Glutamatergic neuron (in vitro differentiated cells): ENCODE measurements at regions not wholly inside any gene's neighbourhood (a gene's known extent, or its start where the extent isn't known, plus 50 kb on each side); places are given as distances from the start of the nearest gene placed in this dataset.

Experiments used
- DNase-seq: peaks from one replicate; pipeline ENCODE4 v3.0.0; 2022
- H3K27ac Mint-ChIP-seq: one replicate; pipeline ENCODE4 v1.8.0; 2020; ENCODE audit warnings: mild to moderate bottlenecking, mixed read lengths, inconsistent platforms; ENCODE audit not compliant: unreplicated experiment
- H3K27me3 Mint-ChIP-seq: one replicate; pipeline ENCODE4 v1.8.0; 2020; ENCODE audit warnings: mild to moderate bottlenecking, moderate library complexity, mixed read lengths, inconsistent platforms; ENCODE audit not compliant: unreplicated experiment
- H3K36me3 Mint-ChIP-seq: one replicate; pipeline ENCODE4 v1.8.0; 2020; ENCODE audit warnings: mild to moderate bottlenecking, mixed read lengths, inconsistent platforms; ENCODE audit not compliant: unreplicated experiment
- H3K4me1 Mint-ChIP-seq: one replicate; pipeline ENCODE4 v1.8.0; 2020; ENCODE audit warnings: mild to moderate bottlenecking, low read depth, mixed read lengths, inconsistent platforms; ENCODE audit not compliant: unreplicated experiment
- H3K4me3 Mint-ChIP-seq: one replicate; pipeline ENCODE4 v1.8.0; 2020; ENCODE audit warnings: mild to moderate bottlenecking, mixed read lengths, inconsistent platforms; ENCODE audit not compliant: unreplicated experiment
- H3K9me3 Mint-ChIP-seq: one replicate; pipeline ENCODE4 v1.8.0; 2020; ENCODE audit warnings: mild to moderate bottlenecking, moderate library complexity, mixed read lengths, inconsistent platforms; ENCODE audit not compliant: unreplicated experiment
- TF ChIP-seq, protein P1 (sequence below): fragments of 200-600 bp; sonication (generic); IDR thresholded peaks from one replicate; pipeline ENCODE4 v1.5.0; 2021; ENCODE audit not compliant: partially characterized antibody, unreplicated experiment

DNA sequence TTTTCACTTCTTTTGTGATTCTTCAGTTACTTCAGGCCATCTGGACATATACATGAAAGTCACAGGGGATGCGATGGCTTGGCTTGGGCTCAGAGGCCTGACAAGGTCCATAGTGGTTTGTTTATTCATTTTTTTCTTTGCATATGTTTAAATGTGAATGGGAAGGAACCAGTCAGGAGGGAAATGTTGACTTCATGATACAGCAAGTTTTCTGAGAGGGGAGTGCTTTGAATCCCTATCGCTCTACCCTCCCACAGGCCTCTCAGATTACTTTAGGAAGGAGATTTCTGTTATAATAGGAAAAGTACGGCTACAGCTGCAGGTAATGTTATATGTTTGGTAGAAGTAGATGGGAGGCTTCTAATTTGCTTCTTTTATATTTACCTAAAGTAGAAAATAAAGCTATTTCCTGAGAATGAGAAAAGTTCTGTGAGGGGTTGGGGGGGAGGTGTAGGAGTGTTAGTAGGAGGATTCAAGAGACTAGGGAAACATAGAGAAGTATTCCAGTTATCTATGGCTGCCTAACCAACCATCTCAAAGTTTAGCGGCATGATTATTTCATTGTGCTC is 322.9 kb downstream of the RAPGEF2 start:
- peaks cover 3% of the 10 kb centered on the region for H3K4me1 Mint-ChIP-seq

DNA sequence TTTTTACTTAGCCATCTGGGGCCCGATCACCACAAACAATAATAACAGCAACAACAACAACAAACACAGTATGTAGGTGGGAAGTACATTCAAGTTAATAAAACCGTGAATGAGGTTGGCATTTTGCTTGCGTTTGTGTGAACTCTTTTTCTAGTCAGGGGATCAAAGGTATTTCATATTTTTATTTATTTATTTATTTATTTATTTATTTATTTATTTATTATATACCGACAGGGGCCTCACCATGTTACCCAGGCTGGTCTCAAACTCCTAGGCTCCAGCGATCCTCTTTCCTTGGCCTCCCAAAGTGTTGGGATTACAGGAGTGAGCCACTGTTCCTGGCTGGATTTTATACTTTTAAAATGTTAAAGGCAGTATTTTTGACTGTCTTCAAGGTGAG is 325.4 kb downstream of the RAPGEF2 start:
- H3K4me3 Mint-ChIP-seq: no peak overlapping the region
- H3K9me3 Mint-ChIP-seq: no peaks in the 10 kb centered on the region
- no peak for DNase-seq
- H3K27ac Mint-ChIP-seq: no peak overlapping the region
- TF ChIP-seq, protein P1, sequence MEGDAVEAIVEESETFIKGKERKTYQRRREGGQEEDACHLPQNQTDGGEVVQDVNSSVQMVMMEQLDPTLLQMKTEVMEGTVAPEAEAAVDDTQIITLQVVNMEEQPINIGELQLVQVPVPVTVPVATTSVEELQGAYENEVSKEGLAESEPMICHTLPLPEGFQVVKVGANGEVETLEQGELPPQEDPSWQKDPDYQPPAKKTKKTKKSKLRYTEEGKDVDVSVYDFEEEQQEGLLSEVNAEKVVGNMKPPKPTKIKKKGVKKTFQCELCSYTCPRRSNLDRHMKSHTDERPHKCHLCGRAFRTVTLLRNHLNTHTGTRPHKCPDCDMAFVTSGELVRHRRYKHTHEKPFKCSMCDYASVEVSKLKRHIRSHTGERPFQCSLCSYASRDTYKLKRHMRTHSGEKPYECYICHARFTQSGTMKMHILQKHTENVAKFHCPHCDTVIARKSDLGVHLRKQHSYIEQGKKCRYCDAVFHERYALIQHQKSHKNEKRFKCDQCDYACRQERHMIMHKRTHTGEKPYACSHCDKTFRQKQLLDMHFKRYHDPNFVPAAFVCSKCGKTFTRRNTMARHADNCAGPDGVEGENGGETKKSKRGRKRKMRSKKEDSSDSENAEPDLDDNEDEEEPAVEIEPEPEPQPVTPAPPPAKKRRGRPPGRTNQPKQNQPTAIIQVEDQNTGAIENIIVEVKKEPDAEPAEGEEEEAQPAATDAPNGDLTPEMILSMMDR: no peak
- no peaks in the 10 kb centered on the region for H3K27me3 Mint-ChIP-seq
- no peaks in the 10 kb centered on the region for H3K36me3 Mint-ChIP-seq
- peaks cover 3% of the 10 kb centered on the region for H3K4me1 Mint-ChIP-seq

More for the DNA sequence above, 322.9 kb downstream of the RAPGEF2 start:
- Mint-ChIP-seq H3K9me3 (no peaks in the 10 kb centered on the region), H3K36me3 (no peaks in the 10 kb centered on the region), H3K27ac (no peak overlapping the region), H3K4me3 (no peak overlapping the region), H3K27me3 (no peaks in the 10 kb centered on the region)
- TF ChIP-seq, protein P1: no peak
- no peak for DNase-seq

DNA sequence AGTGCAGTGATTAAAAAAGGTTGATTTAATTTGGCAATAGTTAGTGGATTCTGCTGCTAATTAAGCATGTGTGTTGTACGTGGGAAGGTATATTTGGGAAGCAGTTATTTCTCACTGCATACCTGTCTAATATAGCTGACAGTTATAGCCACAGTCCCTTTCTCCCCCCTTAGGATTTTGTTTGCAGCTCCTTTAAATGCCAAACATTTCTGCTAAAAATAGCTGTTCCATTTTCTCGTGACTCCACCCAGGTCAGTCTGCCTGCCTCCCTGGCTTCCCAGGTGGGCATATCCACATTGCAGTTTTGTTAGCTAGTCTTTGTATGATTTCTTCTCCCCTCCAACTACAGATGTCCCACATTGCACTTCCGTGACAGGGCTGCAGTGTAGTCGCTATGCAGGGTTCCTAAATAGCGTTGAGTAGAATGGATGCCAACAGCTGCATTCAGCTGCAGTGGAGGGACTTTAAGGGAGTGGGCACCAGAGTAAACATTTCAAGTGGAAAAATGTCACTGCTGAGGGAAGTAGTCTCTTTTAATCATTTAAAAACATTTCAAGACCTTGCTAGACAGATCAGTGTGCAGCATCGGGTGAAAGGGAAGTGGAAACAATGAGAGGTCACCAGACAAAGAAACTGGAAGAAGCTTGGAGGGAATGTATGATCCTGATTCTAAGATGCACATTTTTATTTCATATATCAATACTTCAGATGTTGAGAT is 326.3 kb downstream of the RAPGEF2 start:
- H3K36me3 Mint-ChIP-seq: no peaks in the 10 kb centered on the region
- TF ChIP-seq, protein P1: no peak
- no peak overlapping the region for H3K4me3 Mint-ChIP-seq
- H3K4me1 Mint-ChIP-seq: peaks cover 3% of the 10 kb centered on the region
- H3K27me3 Mint-ChIP-seq: no peaks in the 10 kb centered on the region
- H3K9me3 Mint-ChIP-seq: no peaks in the 10 kb centered on the region
- DNase-seq: no peak
- no peak overlapping the region for H3K27ac Mint-ChIP-seq

DNA sequence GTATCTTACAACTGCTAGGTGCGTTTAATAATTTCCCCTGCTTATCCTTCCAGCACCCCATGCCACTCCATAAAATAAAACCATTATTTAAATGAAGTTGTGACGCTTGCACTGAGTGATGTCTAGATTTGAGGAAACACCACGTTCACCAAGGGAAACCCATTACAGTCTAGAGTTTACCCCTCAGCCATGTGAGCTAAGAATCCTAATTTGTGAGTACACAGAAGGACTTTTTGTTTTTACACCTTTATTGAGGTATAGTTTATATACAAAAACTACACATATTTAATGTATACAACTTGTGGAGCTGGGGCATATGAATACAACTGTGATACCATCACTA is 326.8 kb downstream of the RAPGEF2 start:
- TF ChIP-seq, protein P1: no peak
- Mint-ChIP-seq H3K9me3 (no peaks in the 10 kb centered on the region), H3K27me3 (no peaks in the 10 kb centered on the region), H3K36me3 (no peaks in the 10 kb centered on the region), H3K4me1 (peaks cover 3% of the 10 kb centered on the region), H3K4me3 (no peak overlapping the region), H3K27ac (no peak overlapping the region)
- DNase-seq: no peak

DNA sequence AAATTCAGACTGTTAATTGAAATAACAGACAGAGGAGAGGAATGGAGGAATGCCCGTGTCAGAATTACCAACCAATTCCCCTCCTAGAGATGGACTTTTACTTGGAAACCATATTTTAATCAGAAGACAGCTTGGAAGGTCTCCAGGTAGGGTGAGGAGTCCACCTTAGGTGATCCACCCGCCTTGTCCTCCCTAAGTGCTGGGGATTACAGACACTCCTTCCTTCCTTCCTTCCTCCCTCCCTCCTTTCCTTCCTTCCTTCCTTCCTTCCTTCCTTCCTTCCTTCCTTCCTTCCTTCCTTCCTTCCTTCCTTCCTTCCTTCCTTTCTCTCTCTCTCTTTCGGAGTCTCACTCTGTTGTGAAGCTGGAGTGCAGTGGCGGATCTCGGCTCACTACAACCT is 328.0 kb downstream of the RAPGEF2 start:
- H3K4me1 Mint-ChIP-seq: peaks cover 7% of the 10 kb centered on the region

More for the DNA sequence above, 328.0 kb downstream of the RAPGEF2 start:
- Mint-ChIP-seq H3K27me3 (no peaks in the 10 kb centered on the region), H3K4me3 (no peak overlapping the region), H3K27ac (no peak overlapping the region), H3K36me3 (no peaks in the 10 kb centered on the region), H3K9me3 (no peaks in the 10 kb centered on the region)
- no peak for DNase-seq
- TF ChIP-seq, protein P1: no peak
